ENCODE measurements at regions not wholly inside any gene's neighbourhood (a gene's known extent, or its start where the extent isn't known, plus 50 kb on each side); places are given as distances from the start of the nearest gene placed in this dataset.

GRCh38 chr6:132907231-132907630 lies 92.9 kb downstream of the RPS12 start:
- no peaks in the 10 kb centered on the region; the same call in 1 of the 2 replicates for H3K27me3 ChIP-seq (replicated peaks; ENCODE audit: control insufficient read depth, insufficient read depth, low read length)
- TF ChIP-seq CTCF (IDR thresholded peaks at IDR 0.05; ENCODE audit: insufficient read depth, low read length, poor library complexity, severe bottlenecking): no peak
- DNase-seq (ENCODE audit: extremely low read depth, insufficient read length): no peak
- H3K4me3 ChIP-seq (replicated peaks; ENCODE audit: low read depth, low read length): no peak overlapping the region
- H3K36me3 ChIP-seq (ENCODE audit: control insufficient read depth, insufficient read depth, low read length): no peaks in the 10 kb centered on the region

GRCh38 chr6:132907914-132908313 lies 93.5 kb downstream of the RPS12 start:
- Histone ChIP-seq H3K4me3 (replicated peaks; ENCODE audit: low read depth, low read length) (no peak overlapping the region), H3K36me3 (ENCODE audit: control insufficient read depth, insufficient read depth, low read length) (no peaks in the 10 kb centered on the region), H3K27me3 (replicated peaks; ENCODE audit: control insufficient read depth, insufficient read depth, low read length) (no peaks in the 10 kb centered on the region; the same call in 1 of the 2 replicates)
- DNase-seq (ENCODE audit: extremely low read depth, insufficient read length): no peak
- no peak for TF ChIP-seq CTCF (IDR thresholded peaks at IDR 0.05; ENCODE audit: insufficient read depth, low read length, poor library complexity, severe bottlenecking)

- H3K27me3 ChIP-seq (replicated peaks; ENCODE audit: control insufficient read depth, insufficient read depth, low read length): no peaks in the 10 kb centered on the region; the same call in 1 of the 2 replicates
- TF ChIP-seq CTCF (IDR thresholded peaks at IDR 0.05; ENCODE audit: insufficient read depth, low read length, poor library complexity, severe bottlenecking): no peak
- no peaks in the 10 kb centered on the region for H3K36me3 ChIP-seq (ENCODE audit: control insufficient read depth, insufficient read depth, low read length)
- no peak for DNase-seq (ENCODE audit: extremely low read depth, insufficient read length)
- H3K4me3 ChIP-seq (replicated peaks; ENCODE audit: low read depth, low read length): no peak overlapping the region
These were observed 95.4 kb downstream of the RPS12 start for GRCh38 chr6:132909742-132910141.

- no peak for TF ChIP-seq CTCF (IDR thresholded peaks at IDR 0.05; ENCODE audit: insufficient read depth, low read length, poor library complexity, severe bottlenecking)
- DNase-seq (ENCODE audit: extremely low read depth, insufficient read length): no peak
- Histone ChIP-seq H3K27me3 (replicated peaks; ENCODE audit: control insufficient read depth, insufficient read depth, low read length) (no peaks in the 10 kb centered on the region), H3K36me3 (ENCODE audit: control insufficient read depth, insufficient read depth, low read length) (no peaks in the 10 kb centered on the region), H3K4me3 (replicated peaks; ENCODE audit: low read depth, low read length) (no peak overlapping the region)
These were observed 96.4 kb downstream of the RPS12 start for GRCh38 chr6:132910759-132911158.

GRCh38 chr6:132919045-132919860 lies 104.9 kb downstream of the RPS12 start:
- no peak for DNase-seq (ENCODE audit: extremely low read depth, insufficient read length)
- no peak for TF ChIP-seq CTCF (IDR thresholded peaks at IDR 0.05; ENCODE audit: insufficient read depth, low read length, poor library complexity, severe bottlenecking)
- Histone ChIP-seq H3K4me3 (replicated peaks; ENCODE audit: low read depth, low read length) (no peak overlapping the region), H3K27me3 (replicated peaks; ENCODE audit: control insufficient read depth, insufficient read depth, low read length) (no peaks in the 10 kb centered on the region), H3K36me3 (ENCODE audit: control insufficient read depth, insufficient read depth, low read length) (no peaks in the 10 kb centered on the region)
